ENCODE measurements at regions not wholly inside any gene's neighbourhood (a gene's known extent, or its start where the extent isn't known, plus 50 kb on each side); places are given as distances from the start of the nearest gene placed in this dataset.

DNA sequence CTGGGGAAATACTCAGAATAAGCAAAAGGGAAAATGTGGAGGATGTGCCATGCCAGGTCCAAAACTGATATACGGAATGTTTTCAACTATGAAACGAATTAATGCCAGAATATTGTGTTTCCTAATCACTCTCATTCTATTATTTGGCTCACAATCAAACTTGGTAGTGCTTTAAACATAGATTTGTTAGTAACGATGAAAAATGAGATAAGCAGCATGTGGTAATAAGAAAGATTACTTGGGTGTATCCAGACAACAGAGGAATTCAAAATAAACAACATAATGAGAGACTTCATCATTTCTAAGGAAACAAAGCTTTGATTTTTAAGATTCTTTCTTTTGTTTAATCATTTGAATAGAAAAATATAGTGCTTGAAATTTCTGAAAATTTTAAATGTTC, 237.3 kb downstream of the TACR3 start:
- ChIA-PET POLR2A (no interaction called here), CTCF (no interaction called here)
- H3K9me3 ChIP-seq (ENCODE audit: low read length), result no peaks in the 10 kb centered on the region
- peaks cover 0 to 5% (median 3%) of the 10 kb centered on the region in 5 donors for H3K9me3 Mint-ChIP-seq
- no peaks in the 10 kb centered on the region for H3K36me3 Mint-ChIP-seq
- H3K4me1 Mint-ChIP-seq, result no peaks in the 10 kb centered on the region
- H3K4me1 ChIP-seq (ENCODE audit: insufficient read depth, low read length), result no peaks in the 10 kb centered on the region
- no peaks in the 10 kb centered on the region for H3K36me3 ChIP-seq (ENCODE audit: insufficient read depth, low read length)
- DNase-seq, result no peak
- H3K4me3 Mint-ChIP-seq, result no peak overlapping the region
- no peak overlapping the region for H3K4me3 ChIP-seq (ENCODE audit: low read length)
- H3K27ac ChIP-seq (ENCODE audit: low read depth, low read length), result no peak overlapping the region
- H3K27me3 ChIP-seq (ENCODE audit: insufficient read depth, low read length, poor library complexity, severe bottlenecking), result no peaks in the 10 kb centered on the region
- H3K27me3 Mint-ChIP-seq, result peaks cover 0 to 4% of the 10 kb centered on the region in 2 donors
- H3K27ac Mint-ChIP-seq, result no peak overlapping the region

DNA sequence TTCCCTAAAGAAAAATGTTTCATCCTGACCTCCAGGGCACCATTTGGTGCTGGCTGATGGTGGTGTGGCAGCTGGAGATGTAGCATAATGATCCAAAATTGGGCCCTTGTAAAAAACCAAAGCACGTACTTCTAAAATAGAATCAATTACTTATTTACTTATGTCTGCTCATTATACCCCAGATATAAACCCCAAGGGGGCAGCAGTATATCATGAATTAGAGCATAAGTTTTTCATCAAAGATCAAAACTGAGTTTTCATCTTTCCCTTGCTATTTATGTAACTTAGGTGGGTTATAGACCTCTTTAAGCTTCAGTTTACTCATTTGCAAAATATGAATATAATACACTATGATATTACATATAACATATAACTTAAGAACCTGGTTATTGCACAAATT, 241.1 kb downstream of the TACR3 start:
- Histone ChIP-seq H3K4me3 (ENCODE audit: low read length) (no peak overlapping the region), H3K36me3 (ENCODE audit: insufficient read depth, low read length) (no peaks in the 10 kb centered on the region), H3K9me3 (ENCODE audit: low read length) (no peaks in the 10 kb centered on the region), H3K27ac (ENCODE audit: low read depth, low read length) (no peak overlapping the region), H3K27me3 (ENCODE audit: insufficient read depth, low read length, poor library complexity, severe bottlenecking) (no peaks in the 10 kb centered on the region), H3K4me1 (ENCODE audit: insufficient read depth, low read length) (no peaks in the 10 kb centered on the region)
- Mint-ChIP-seq H3K9me3 (no peaks in the 10 kb centered on the region), H3K4me3 (no peak overlapping the region), H3K27me3 (peaks cover 0 to 3% of the 10 kb centered on the region in 2 donors), H3K4me1 (no peaks in the 10 kb centered on the region), H3K36me3 (no peaks in the 10 kb centered on the region), H3K27ac (no peak overlapping the region)
- ChIA-PET CTCF (no interaction called here), POLR2A (no interaction called here)
- no peak for DNase-seq

DNA sequence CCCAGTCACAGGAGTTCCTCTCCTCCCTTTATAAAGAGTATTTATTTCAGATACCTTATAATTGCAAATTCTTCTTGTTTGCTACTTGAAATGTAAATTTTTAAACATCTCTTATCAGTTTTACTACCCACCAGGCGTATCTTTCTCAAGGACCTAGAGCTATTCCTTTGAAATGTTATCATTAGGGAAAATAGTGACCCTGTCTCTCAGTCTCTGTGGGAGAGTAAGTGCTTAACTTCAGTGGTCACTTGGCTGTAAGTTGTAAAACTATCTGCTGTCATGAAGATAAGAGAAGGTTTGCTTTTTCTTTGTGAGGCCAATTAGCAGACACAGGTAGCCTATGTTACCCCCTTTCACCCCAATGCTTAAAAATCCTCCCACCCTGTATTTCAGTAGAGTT, 241.6 kb downstream of the TACR3 start:
- Mint-ChIP-seq H3K36me3 (no peaks in the 10 kb centered on the region), H3K27me3 (peaks cover 0 to 3% of the 10 kb centered on the region in 2 donors), H3K4me1 (no peaks in the 10 kb centered on the region), H3K9me3 (no peaks in the 10 kb centered on the region), H3K4me3 (no peak overlapping the region), H3K27ac (no peak overlapping the region)
- Histone ChIP-seq H3K27me3 (ENCODE audit: insufficient read depth, low read length, poor library complexity, severe bottlenecking) (no peaks in the 10 kb centered on the region), H3K4me1 (ENCODE audit: insufficient read depth, low read length) (no peaks in the 10 kb centered on the region), H3K4me3 (ENCODE audit: low read length) (no peak overlapping the region), H3K27ac (ENCODE audit: low read depth, low read length) (no peak overlapping the region), H3K9me3 (ENCODE audit: low read length) (no peaks in the 10 kb centered on the region), H3K36me3 (ENCODE audit: insufficient read depth, low read length) (no peaks in the 10 kb centered on the region)
- ChIA-PET POLR2A (no interaction called here), CTCF (no interaction called here)
- no peak for DNase-seq

DNA sequence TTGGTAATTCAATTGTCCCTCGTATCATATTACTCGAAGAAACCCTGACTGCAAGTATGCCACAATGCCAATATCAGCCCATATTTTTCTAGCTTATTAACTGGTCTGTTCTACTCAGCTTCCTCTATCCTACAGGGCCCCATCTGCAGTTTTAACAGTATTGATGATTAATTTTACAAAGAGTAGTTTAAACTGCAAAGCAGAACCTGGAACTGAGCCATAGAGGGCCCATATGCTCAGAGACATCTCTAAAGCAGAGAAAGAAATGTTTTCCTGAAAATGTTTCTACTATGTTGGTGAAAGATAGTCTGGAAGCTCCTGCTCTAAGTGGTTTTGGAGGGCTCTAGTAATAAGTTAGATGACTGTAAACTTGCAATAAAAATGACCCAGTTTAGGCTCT, 259.4 kb upstream of the CENPE start:
- H3K36me3 Mint-ChIP-seq, result no peaks in the 10 kb centered on the region
- H3K4me1 Mint-ChIP-seq, result no peaks in the 10 kb centered on the region

DNA sequence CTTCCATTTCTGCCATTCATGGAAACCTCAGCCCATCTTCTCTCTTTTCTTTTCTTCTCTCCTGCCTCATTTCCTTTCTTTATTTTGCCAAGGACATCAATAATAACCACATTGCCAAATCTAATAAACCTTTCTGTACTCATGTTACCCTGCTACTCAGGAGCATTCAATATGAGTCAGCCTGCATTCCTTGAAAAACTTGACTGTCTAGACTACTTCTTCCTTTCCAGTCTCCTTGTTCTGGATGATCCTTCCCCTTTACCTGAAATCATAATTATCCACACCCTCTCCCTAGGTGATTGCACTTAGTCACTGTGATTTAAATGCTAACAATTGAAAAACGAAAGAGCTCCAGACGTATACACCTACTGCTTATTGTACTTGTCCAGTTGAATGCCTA, 253.2 kb upstream of the CENPE start:
- H3K27ac Mint-ChIP-seq, result no peak overlapping the region
- Histone ChIP-seq H3K9me3 (ENCODE audit: low read length) (no peaks in the 10 kb centered on the region), H3K27ac (ENCODE audit: low read depth, low read length) (no peak overlapping the region), H3K27me3 (ENCODE audit: insufficient read depth, low read length, poor library complexity, severe bottlenecking) (no peaks in the 10 kb centered on the region), H3K4me1 (ENCODE audit: insufficient read depth, low read length) (no peaks in the 10 kb centered on the region), H3K4me3 (ENCODE audit: low read length) (no peak overlapping the region), H3K36me3 (ENCODE audit: insufficient read depth, low read length) (no peaks in the 10 kb centered on the region)
- no peaks in the 10 kb centered on the region for H3K4me1 Mint-ChIP-seq
- H3K9me3 Mint-ChIP-seq, result peaks cover 0 to 4% (median 2%) of the 10 kb centered on the region in 5 donors
- H3K36me3 Mint-ChIP-seq, result no peaks in the 10 kb centered on the region
- DNase-seq, result no peak
- CTCF ChIA-PET, result no interaction called here
- no peak overlapping the region for H3K4me3 Mint-ChIP-seq
- no peaks in the 10 kb centered on the region for H3K27me3 Mint-ChIP-seq
- POLR2A ChIA-PET, result no interaction called here

More for the DNA sequence above, 259.4 kb upstream of the CENPE start:
- DNase-seq, result no peak
- Mint-ChIP-seq H3K4me3 (no peak overlapping the region), H3K9me3 (peaks cover 0 to 6% (median 2%) of the 10 kb centered on the region in 5 donors), H3K27ac (no peak overlapping the region), H3K27me3 (no peaks in the 10 kb centered on the region)
- ChIA-PET CTCF (no interaction called here), POLR2A (no interaction called here)
- H3K4me3 ChIP-seq (ENCODE audit: low read length), result no peak overlapping the region
- H3K36me3 ChIP-seq (ENCODE audit: insufficient read depth, low read length), result no peaks in the 10 kb centered on the region
- H3K9me3 ChIP-seq (ENCODE audit: low read length), result no peaks in the 10 kb centered on the region
- no peak overlapping the region for H3K27ac ChIP-seq (ENCODE audit: low read depth, low read length)
- no peaks in the 10 kb centered on the region for H3K4me1 ChIP-seq (ENCODE audit: insufficient read depth, low read length)
- no peaks in the 10 kb centered on the region for H3K27me3 ChIP-seq (ENCODE audit: insufficient read depth, low read length, poor library complexity, severe bottlenecking)

DNA sequence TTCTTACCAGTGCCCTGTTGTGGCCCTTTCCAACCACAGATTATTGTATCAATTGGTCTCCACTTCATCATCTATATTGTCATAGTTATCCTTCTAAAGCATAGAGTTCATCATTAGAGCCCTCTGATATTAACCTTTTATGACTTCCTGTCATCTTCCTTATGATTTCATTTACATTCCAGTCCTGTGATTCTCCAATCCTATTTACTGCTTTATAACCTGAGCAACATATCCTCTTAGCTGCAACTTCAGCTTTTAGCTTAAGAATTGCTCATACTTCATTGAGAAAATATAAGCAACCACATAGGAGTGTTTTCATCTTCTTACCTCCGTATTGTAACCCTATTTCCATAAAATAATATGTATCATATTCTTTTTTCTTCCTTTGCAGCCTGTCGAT, 252.6 kb upstream of the CENPE start:
- no peaks in the 10 kb centered on the region for H3K27me3 Mint-ChIP-seq
- CTCF ChIA-PET, result no interaction called here
- H3K36me3 Mint-ChIP-seq, result no peaks in the 10 kb centered on the region
- DNase-seq, result no peak
- no peaks in the 10 kb centered on the region for H3K9me3 ChIP-seq (ENCODE audit: low read length)
- no peaks in the 10 kb centered on the region for H3K4me1 ChIP-seq (ENCODE audit: insufficient read depth, low read length)
- no peaks in the 10 kb centered on the region for H3K4me1 Mint-ChIP-seq
- POLR2A ChIA-PET, result no interaction called here
- H3K27ac ChIP-seq (ENCODE audit: low read depth, low read length), result no peak overlapping the region
- H3K27ac Mint-ChIP-seq, result no peak overlapping the region
- no peaks in the 10 kb centered on the region for H3K27me3 ChIP-seq (ENCODE audit: insufficient read depth, low read length, poor library complexity, severe bottlenecking)
- H3K9me3 Mint-ChIP-seq, result peaks cover 0 to 3% (median 2%) of the 10 kb centered on the region in 5 donors
- H3K36me3 ChIP-seq (ENCODE audit: insufficient read depth, low read length), result no peaks in the 10 kb centered on the region
- no peak overlapping the region for H3K4me3 ChIP-seq (ENCODE audit: low read length)
- H3K4me3 Mint-ChIP-seq, result no peak overlapping the region

DNA sequence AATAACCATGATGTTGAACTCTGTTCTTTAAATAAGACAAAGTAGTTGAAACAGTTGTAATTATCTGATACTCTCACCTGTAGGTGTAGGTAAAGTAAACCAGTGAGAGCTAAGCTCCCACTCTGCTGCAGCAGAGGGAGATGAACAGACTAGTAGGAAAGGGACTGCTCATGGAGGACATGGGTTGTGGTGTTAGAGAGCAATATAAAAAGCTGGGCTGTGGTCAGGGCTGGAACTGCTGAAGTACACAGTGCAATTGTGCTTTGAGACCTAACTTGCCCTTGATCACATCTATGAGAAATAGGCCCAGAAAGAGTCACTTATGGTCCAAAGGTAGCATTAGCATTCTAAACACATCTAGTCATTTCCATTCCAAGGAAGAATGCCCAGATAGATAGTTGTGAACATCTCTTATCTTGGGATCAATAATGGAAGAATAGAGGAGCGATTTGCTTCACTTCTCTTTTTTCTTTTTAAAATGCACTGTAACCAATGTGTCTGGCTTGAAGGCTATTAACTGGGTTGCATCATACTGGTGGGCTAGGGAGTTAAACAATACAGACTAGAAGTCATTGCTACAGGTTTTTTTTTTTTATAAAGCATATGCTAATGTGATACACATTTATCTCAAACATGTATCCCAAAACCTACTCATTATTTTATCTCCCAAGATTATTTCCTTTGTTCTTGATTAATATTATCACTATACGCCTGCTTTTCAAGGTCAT, 251.3 kb upstream of the CENPE start:
- Histone ChIP-seq H3K9me3 (ENCODE audit: low read length) (no peaks in the 10 kb centered on the region), H3K4me1 (ENCODE audit: insufficient read depth, low read length) (no peaks in the 10 kb centered on the region), H3K27me3 (ENCODE audit: insufficient read depth, low read length, poor library complexity, severe bottlenecking) (no peaks in the 10 kb centered on the region), H3K27ac (ENCODE audit: low read depth, low read length) (no peak overlapping the region), H3K4me3 (ENCODE audit: low read length) (no peak overlapping the region), H3K36me3 (ENCODE audit: insufficient read depth, low read length) (no peaks in the 10 kb centered on the region)
- Mint-ChIP-seq H3K36me3 (no peaks in the 10 kb centered on the region), H3K27ac (no peak overlapping the region), H3K27me3 (no peaks in the 10 kb centered on the region), H3K4me3 (no peak overlapping the region), H3K4me1 (no peaks in the 10 kb centered on the region), H3K9me3 (peaks cover 0 to 6% (median 0%) of the 10 kb centered on the region in 5 donors)
- DNase-seq, result no peak
- ChIA-PET CTCF (no interaction called here), POLR2A (no interaction called here)

DNA sequence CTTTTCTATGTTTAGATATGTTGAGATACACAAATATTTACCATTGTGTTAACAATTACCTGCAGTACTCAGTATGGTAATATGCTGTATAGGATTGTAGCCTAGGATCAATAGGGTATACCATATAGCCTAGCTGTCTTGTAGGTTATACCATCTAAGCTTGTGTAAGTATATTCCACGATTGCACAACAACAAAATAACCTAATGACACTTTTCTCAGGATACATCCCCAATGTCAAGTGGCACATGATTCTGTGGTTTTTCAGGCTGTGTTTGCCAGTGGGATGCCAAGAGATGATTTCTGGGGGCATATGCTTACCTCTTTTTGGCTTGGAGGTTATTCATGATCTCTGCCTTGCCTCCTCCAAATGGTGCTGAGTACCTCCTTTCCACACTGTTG, 247.2 kb upstream of the CENPE start:
- no peak overlapping the region for H3K4me3 ChIP-seq (ENCODE audit: low read length)
- H3K4me1 Mint-ChIP-seq, result no peaks in the 10 kb centered on the region
- CTCF ChIA-PET, result no interaction called here
- no peaks in the 10 kb centered on the region for H3K27me3 Mint-ChIP-seq
- H3K27ac ChIP-seq (ENCODE audit: low read depth, low read length), result no peak overlapping the region
- H3K4me1 ChIP-seq (ENCODE audit: insufficient read depth, low read length), result no peaks in the 10 kb centered on the region
- H3K9me3 Mint-ChIP-seq, result peaks cover 0 to 6% (median 0%) of the 10 kb centered on the region in 5 donors
- no peaks in the 10 kb centered on the region for H3K27me3 ChIP-seq (ENCODE audit: insufficient read depth, low read length, poor library complexity, severe bottlenecking)
- no peaks in the 10 kb centered on the region for H3K36me3 ChIP-seq (ENCODE audit: insufficient read depth, low read length)
- POLR2A ChIA-PET, result no interaction called here
- H3K27ac Mint-ChIP-seq, result no peak overlapping the region
- no peaks in the 10 kb centered on the region for H3K9me3 ChIP-seq (ENCODE audit: low read length)
- no peaks in the 10 kb centered on the region for H3K36me3 Mint-ChIP-seq
- no peak for DNase-seq
- no peak overlapping the region for H3K4me3 Mint-ChIP-seq

DNA sequence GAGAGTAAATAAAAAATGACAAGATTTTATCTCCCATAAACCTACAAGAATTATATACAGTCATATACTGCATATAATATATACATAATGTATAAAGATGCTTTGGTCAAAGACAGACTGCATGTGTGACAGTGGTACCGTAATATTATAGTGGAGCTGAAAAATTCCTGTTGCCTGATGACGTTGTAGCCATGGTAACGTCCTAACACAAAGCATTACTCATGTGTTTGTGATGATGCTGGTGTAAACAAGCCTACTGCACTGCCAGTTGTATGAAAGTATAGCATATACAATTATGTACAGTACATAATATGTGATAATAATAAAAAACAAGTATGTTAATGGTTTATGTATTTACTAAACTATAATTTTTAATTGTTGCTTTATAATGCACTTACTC, 245.2 kb upstream of the CENPE start:
- Mint-ChIP-seq H3K4me1 (no peaks in the 10 kb centered on the region), H3K36me3 (no peaks in the 10 kb centered on the region), H3K27me3 (no peaks in the 10 kb centered on the region), H3K27ac (no peak overlapping the region), H3K9me3 (peaks cover 0 to 6% (median 0%) of the 10 kb centered on the region in 5 donors), H3K4me3 (no peak overlapping the region)
- Histone ChIP-seq H3K9me3 (ENCODE audit: low read length) (no peaks in the 10 kb centered on the region), H3K4me3 (ENCODE audit: low read length) (no peak overlapping the region), H3K27ac (ENCODE audit: low read depth, low read length) (no peak overlapping the region), H3K27me3 (ENCODE audit: insufficient read depth, low read length, poor library complexity, severe bottlenecking) (no peaks in the 10 kb centered on the region), H3K4me1 (ENCODE audit: insufficient read depth, low read length) (no peaks in the 10 kb centered on the region), H3K36me3 (ENCODE audit: insufficient read depth, low read length) (no peaks in the 10 kb centered on the region)
- POLR2A ChIA-PET, result no interaction called here
- DNase-seq, result no peak
- CTCF ChIA-PET, result no interaction called here
